NCI-H2196 treated with DMSO at 0.1 percent for 48 hours (cell line): ENCODE measurements at regions not wholly inside any gene's neighbourhood (a gene's known extent, or its start where the extent isn't known, plus 50 kb on each side); places are given as distances from the start of the nearest gene placed in this dataset.
"Not testable (repeated sequence)": the region's sequence is repeated elsewhere in the genome, so short reads cannot be mapped to it uniquely, and the experiment has no call there.

Experiments
- DNase-seq: peaks from one replicate; lab custom pipeline; 2025; ENCODE audit not compliant: unreplicated experiment; lab: John Stamatoyannopoulos, UW

DNA sequence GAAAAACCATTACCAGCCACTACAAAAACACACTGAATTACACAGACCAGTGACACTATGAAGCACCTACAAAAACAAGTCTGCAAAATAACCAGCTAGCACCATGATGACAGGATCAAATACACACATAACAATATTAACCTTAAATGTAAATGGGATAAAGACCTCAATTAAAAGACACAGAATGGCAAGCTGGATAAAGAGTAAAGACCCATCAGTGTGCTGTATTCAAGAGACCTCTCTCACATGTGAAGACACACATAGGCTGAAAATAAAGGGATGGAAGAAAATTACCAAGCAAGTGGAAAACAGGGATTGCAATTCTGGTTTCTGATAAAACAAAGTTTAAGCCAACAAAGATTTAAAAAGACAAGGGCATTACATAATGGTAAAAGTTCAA lies 482.7 kb upstream of the MCTP2 start:
- no peak for DNase-seq

DNA sequence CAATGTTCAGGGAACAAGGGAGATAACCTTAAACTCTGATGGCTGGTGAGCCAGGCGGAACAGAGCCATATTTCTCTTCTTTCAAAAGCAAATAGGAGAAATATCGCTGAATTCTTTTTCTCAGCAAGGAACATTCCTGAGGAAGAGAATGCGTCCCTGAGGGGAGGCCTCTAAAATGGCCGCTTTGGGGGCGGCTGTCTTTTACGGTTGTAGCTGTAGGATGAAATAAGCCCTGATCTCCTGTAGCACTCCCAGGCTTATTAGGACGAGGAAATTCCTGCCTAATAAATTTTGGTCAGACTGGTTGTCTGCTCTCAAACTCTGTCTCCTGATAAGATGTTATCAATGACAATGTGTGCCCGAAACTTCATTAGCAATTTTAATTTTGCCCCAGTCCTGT lies 496.4 kb upstream of the MCTP2 start:
- not testable (repeated sequence) for DNase-seq

DNA sequence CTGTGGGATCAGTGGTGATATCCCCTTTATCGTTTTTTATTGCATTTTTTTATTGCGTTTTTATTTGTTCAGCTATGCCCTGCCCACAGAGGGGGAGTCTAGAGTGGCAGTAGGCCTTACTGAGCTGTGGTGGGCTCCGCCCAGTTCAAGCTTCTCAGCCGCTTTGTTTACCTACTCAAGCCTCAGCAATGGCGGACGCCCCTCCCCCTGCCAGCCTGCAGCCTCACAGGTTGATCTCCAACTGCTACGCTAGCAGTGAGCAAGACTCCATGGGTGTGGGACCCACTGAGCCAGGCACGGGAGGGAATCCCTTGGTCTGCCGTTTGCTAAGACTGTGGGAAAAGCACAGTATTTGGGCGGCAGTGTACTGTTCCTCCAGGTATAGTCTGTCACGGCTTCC lies 500.6 kb upstream of the MCTP2 start:
- no peak for DNase-seq

DNA sequence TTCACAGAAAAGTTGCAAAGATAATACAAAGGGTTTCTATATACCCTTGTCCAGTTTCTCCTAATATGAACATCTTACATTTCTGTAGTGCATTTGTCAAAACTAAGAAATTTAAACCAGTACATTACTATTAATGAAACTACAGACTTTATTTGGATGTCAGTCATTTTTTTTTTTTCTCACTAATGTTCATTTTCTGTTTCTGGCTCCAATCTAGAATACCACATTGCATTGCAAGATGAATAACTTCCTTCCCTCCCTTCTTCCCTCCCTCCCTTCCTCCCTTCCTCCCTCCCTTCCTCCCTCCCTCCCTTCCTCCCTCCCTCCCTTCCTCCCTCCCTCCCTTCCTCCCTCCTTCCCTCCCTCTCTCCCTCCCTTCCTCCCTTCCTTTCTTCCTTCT lies 509.2 kb upstream of the MCTP2 start:
- no peak for DNase-seq

DNA sequence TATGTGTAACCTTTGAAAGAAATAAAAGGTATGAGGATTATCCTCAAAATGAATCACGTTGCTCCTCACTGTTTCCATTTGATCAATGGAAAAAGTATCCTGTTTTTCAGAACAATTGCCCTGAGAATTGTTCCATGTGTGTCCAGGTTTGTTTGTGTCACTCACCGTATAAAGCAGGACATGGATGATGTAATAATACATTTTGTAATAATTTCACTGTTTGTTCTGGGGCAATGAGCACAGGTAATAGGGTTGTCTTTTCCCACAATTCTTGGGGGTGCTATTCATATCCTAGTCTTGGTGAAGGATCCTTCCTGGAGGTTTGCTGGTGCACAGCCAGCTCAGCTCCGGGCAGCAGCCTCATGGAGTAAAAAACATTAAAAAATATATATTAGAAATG lies 510.8 kb upstream of the MCTP2 start:
- DNase-seq: no peak

DNA sequence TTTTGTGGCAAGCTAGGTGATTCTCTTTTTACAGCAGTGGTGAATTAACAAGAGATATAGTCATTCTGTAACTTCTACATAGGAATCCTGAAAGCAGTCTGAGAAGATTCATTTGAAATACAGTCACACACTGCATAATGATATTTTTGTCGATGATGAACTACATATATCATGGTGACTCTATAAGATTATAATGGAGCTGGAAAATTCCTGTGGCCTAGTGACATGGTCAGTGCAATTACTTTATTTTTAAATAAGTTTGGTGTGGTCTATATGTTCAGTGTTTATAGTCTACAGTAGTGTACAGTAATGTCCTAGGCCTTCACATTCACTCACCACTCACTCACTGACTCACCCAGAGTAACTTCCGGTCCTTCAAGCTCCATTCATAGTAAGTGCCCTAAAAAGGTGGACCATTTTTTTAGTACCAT lies 511.4 kb upstream of the MCTP2 start:
- no peak for DNase-seq

DNA sequence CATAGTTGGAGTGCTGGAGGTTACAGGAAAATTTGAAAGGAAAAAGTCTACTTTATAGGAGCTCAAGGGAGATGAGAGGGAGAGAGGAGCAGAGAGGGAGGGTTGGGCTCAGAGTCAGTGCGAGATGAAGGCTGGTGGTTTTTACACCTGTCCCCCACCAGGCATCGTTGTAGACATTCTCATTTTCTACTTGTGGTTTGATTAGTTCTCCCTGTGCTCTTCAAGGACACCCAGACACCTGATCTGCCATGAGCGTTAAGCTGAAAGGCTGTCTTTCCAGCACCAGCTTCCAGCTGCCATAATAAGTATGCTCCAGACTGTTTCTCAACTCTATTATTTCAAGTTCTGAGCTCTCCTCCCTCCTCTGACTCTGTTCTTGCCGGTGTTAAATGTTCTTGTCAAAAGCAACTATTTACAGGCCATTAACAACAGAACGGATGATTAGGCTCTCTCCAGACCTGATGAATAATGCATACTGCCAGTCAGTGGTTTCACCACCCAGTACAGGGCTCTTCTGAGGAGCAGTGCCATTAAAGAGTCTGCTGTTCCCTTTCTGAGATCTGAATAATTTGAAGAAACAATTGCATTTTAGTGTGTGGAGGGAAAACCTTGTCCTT lies 514.6 kb upstream of the MCTP2 start:
- DNase-seq: no peak

DNA sequence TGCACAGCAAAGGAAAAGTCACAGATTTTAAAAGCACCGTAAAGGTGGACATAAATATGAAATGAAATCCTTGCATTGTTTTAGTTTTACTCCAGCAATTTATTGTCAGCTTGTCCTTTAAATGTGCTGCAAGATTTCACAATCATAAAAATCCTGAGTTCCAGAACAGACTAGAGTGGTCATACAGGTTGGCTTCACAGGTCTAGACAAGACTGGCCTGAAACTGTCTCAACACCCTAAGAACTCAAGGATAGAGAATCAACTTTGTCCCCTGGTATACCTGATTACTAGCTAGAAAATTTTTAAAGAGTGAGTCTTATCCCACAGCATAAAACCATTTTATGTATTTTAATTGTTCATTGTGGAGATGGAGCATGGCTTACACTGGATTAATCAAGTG lies 521.7 kb upstream of the MCTP2 start:
- no peak for DNase-seq

DNA sequence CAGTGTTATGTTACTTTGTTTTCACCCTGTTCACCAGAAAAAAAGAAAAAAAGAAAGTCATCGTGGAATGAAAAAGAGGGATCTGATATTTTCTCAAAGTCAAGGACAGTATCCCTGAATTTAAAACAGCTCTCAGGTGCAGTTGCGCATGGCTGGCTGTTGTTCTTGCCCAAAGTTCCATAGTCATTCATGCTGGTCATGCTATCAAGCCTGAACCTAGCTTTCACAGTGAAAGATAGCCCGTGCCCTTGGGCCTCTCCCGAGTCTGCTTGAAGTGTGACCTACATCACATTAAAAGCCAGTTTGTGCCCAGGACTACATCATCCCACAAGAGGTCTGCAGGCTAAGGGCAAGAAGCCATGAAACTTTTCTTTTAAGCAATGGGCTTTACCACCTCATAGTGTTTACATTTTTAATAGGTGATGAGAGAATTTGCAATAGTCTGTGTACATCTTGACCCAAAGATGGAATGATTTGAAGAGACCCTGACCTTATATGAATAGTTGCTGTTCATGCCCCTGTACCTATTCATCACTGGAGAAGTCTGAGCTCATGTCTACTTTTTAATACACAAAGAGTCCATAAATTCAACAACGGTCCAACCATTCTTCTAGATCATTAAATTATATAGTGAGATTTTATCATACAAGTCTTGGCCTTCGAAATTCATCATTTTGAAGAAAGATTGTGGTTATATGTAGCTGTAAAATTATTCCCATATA lies 522.5 kb upstream of the MCTP2 start:
- no peak for DNase-seq

DNA sequence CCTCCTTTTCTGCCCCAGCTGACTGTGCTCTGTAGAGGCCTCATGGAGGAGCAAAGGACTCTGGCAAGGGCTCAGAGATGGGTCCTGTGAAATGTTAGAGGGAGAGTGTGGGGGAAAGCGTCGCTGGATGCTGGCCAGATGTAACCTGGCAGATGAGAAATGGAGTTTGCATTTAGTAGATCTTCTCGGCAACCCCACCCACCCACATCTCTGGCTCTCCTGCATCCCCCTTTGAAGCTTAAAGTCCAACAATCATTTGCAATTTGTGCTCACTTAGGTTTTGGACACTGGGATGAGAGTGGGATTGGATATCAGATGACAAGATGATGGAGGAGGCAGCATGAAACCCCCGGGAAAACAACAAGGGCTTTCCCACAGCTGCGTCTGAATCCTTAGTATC lies 523.6 kb upstream of the MCTP2 start:
- no peak for DNase-seq

DNA sequence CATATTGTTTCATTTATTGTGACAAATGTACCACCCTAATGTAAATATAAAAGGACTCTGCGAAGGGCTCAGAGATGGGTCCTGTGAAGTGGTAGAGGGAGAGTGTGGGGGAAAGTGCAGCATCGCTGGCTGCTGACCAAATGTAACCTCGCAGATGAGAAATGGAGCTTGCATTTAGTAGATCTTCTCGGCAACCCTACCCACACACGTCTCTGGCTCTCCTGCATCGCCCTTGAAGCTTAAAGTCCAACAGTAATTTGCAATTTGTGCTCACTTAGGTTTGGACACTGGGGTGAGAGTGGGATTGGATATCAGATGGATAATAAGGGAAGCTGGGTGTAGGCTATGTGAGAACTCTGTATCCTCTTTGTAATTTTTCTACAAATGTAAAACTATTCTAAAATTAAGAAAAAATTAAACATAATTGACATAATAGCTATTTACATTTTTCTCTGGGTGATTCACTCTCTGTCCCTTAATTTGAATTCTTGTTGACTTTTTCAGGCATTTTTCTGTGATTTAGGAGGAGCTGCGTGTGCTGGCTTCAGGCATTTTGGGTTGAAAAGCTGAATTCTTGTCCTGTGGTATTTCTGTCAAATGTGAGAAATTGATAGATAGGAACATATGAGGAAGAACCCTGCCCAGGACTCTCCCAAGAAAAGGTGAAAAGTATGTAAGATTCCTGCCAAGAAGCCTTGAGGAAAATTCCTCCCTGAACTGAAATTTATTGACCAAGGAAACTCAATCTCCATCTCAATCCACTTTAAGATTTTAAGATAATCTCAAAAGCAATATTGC lies 524.7 kb upstream of the MCTP2 start:
- no peak for DNase-seq

DNA sequence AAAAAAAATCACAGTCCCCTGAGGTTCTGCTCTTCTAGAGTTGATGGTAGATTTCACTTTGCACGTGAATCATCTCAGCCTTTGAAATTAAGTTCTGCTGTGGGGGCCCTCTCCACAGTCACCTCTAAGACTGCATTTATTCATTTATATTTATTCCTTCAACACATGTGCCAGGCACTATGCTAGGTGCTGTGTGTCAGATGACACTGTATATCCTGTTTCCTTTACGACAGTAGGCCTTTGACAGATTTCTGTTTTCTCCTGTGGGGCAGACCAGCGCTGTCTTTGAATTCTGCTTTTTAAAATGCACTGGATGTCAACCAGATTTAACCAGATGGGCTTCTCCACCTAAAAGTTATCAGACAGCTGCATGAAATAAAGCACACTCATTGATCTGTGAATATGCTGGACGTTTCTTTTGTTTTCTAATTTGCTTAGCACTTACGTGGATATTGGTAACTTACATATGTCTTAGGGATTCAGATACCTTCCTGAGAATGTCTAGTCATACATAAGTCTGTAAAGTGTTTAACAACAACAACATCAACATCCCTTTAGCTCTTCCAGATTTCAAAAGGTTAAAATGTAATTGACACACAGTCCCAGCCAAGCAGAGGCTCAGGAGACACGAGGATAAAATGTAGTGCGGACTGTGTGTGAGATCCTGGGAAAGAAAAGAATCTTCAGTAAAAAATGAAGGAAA lies 525.5 kb upstream of the MCTP2 start:
- no peak for DNase-seq

DNA sequence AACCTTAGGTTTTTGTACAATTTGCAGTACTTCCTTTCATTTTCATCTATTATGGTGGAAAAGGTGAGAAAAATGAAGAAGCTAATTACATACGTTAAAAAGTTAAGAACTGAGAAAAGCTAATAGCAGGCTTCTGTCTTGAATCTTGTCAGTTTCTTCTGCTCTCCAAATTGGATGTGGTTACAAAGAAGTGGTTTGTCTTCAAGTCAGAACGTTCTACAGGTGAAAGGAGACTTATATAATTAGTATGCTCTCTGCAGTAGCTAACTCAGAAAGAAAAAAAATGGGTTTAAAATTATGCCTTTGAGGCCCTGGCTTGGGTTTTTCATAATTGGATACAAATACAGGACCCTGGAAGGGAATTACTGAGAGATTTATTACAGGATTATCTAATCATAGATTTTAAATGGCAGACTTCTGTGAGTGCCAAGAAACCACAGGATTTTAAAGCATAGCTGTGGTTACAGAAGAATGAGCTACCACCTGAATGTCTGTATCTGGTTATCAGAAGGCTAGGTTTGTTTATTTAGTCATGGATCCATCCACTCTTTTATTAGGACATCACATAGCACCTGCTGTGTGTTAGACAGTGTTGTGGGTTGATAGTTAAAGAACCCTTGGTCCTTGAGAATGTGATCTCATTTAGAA lies 528.1 kb upstream of the MCTP2 start:
- DNase-seq: no peak

DNA sequence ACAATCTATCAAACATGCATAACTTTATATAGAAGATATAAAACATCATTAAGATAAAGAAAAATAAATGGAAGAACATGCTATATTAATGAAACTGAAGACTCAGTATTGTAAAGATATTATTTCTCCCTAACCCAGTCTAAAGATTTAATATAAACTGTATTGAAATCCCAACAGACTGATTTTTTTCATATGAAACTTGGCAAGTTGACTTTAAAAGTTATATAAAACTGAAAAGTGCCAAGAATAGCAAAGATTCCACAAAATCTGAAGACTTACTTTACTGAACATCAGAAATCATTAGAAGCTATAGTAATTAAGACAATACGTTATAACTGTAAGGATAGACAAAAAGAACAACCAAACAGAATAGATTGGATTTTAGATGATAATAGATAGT lies 531.3 kb upstream of the MCTP2 start:
- DNase-seq: no peak

DNA sequence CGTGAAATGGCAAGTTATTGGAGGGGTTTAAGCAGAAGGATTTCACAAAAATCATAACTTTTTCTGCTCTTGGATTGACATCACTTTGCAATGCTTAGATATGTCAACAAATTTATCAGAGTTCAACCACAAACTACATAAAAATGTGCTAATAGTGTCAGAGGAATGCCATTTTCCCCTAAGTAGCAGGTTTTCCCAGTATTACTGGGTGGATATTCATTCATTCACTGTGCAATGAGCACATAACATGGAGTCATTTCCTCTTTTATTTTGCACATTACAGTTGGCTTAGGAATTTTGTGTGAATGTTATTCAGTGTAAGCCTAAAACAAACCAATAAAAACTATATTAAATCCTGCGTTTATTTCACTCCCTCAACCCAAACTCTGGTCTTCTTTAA lies 537.3 kb upstream of the MCTP2 start:
- no peak for DNase-seq

DNA sequence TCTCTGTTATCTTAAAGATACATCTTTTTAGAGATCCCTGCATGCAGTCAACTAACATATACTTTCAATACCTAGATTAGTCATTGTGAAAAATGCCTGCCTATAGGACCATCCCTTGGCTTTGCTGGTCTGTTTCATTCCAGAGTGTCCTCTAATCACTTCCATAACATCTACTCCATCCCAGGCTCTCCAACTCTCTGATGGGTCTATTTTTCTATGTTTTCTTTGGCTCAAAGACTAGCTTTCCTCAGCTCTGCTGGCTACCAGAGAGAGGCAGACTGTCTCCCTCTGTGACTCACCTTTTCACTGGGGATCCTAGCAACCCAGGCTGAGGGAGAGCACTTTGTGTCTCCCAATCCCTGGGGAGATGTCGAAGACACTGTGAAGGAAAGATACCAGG lies 547.7 kb upstream of the MCTP2 start:
- DNase-seq: no peak

DNA sequence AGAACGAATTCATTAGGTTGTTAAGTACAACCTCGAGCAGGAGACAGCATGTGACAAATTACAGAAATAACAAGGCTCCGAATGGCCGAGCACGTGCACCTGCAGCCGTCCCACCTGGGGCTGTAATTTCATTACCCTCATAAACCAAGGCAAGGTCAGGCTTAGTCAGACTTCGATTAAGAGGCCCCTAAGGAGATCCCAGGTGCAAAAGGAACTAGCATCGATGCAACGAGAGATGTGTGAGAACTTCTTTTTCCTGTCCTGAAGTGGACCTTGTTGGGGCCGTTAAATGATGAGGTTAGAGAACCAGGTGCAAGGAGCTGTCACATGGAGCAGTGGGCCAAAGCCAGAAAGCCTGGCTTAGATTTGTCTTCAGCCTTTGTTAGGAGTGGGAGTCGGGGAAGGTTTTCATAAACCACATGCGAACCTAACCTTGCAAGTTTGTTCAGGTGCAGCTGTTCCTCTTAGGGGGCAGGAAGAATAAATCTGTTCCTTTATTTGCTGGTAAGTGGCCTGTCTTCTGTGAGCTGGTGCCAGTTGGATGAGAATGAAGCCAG lies 559.9 kb upstream of the MCTP2 start:
- DNase-seq: no peak

DNA sequence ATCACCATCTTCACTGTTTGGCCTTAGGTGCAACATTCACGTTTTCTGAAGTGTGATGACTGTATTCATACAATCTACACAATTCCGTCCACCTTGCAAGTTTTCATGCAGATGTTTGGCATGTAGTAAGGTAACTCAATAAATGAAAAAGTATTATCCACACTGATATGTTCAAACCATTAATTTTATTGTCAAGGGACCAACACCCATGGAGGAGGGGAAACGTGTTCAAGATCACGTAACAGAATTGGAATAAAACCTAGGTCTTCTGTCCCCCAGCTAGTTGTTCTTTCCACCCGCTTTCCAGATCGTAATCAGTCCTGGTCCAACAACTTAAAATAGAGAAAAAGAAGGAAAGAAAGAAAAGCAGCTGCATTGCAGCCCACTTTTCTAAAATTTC lies 560.4 kb upstream of the MCTP2 start:
- no peak for DNase-seq

DNA sequence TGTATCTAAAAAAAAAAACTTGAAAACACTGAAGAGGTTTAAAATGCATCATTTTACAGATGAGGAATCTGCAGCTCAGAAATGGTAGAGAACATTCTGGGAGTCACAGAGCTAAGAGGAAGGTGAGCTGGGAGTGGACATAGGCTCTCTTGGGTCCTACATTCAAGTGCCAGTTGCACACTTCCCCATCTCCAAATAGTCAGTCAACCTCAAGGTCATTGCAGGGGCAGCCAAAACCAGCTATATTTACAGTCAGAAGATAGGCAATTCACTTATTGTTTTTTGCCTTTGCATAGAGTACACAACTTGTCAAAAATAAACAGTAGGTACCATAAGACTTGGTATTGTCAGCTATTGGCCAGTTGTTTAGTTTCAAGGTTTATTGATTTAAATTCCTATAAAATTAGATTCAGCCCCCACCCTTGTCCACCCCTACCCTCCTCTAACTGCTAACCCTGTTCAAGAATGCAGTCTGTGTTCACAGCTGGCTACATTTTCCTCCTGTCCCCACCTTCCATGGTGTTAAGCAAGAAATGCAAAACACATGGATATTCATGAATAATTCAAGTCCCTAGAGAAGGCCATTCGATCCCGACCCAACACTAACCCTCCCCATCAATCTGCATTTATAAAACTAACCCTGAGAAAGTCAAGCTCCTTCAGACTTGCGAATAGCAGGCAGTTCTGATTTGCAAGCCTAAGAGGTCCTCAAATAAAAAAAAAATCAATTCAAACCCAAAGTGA lies 567.0 kb upstream of the MCTP2 start:
- no peak for DNase-seq
